ENCODE measurements at regions not wholly inside any gene's neighbourhood (a gene's known extent, or its start where the extent isn't known, plus 50 kb on each side); places are given as distances from the start of the nearest gene placed in this dataset.

DNA sequence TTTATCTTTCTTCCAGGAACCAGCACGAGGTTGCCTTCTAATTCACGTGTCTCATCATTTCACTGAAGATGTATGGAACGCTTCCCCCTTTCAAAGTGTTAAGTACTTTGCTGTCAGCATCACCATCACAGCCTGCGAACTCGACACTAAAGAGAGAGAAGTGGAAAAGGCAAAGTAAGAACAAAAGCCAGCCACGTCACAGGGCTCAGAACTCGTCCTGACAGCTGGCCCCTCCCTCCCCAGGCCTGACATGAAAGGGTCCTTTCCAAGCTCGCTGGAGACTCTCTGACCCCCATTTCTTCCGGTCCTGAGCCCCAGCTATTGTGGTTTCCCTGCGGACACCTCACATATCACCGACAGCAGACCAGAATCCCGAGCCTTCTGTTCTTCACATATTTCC, 177.8 kb upstream of the NTM start:
- no peak for DNase-seq

DNA sequence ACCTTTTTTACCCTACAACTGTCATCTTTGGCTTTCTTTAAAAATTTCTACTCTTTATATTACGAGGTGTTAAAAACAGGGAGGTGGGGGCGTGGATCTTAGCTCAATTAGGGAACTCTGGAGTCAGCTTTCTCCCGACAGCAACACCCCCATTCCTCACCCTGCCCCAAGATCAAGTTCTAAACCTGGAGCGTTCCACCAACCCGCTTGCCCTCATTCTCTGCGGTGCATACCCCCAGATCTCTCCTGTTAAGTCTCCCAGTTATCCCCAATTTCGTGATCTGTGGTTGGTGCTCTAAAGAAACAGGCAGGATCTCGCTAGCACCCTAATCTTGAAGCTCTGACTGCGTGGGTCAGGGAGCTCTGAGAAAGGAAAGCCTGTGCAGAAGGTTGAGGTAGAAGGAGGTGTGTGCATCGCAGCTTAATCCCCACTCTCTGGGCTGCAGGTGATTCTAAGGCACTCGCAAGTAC, 177.3 kb upstream of the NTM start:
- DNase-seq, result no peak

DNA sequence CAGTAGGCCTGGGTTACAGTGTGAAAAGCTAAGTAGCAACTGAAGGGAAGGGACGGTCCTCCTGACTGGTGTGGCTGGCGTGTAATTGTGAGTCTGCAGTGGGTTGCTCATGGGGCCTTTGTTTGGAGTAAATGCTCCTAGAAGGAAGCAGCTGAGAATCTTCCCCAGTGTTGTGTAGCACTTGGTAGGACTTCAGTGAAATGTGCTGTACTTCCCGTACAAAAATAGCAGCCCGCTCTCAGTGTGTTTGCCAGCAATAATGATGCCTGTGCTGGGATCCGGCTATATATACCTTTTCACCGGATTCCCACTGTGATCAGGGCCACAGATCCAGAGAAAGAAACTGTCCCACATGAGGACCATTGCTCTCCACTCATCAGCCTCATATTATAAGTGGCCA, 175.7 kb upstream of the NTM start:
- DNase-seq, result no peak

DNA sequence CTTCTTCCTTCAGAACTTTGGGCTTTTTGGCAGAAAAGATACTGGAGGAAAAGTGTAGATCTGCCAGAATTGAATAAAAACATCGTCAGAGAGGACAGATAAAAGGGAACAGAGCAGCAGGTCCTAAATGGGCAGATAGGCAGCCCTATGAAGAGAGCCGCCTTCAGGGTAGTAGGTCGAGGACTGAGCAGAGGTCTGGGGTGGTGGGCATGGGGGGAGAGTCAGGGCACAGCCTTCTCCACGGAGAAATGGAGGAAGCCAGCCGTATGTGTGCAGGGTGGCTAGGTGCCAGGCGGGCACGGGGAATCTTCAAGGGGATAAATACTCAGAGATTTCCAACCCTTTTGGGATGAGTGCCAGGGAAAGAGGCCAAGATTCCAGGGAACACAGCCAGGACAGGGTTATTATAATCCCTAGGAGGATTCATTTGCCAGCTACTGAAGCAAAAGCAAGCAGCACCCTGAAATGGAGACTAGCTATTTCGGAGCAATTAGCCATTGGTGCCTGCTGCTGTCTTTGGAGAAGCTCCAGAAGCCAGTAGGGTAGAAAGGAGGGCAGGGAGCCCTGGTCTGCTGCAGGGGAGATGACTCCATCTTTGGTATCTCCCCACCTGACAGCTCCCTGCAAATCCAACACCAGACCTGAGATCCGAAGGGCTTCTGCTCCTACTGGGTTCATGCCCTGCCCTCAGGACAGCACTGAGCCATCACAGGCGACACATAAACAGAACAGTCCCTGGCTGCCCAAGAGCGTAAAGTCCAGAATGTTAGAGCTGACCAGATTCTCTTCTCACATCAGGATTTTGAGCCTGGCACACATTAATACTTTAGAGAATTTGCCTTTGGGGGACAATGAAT, 174.5 kb upstream of the NTM start:
- no peak for DNase-seq

DNA sequence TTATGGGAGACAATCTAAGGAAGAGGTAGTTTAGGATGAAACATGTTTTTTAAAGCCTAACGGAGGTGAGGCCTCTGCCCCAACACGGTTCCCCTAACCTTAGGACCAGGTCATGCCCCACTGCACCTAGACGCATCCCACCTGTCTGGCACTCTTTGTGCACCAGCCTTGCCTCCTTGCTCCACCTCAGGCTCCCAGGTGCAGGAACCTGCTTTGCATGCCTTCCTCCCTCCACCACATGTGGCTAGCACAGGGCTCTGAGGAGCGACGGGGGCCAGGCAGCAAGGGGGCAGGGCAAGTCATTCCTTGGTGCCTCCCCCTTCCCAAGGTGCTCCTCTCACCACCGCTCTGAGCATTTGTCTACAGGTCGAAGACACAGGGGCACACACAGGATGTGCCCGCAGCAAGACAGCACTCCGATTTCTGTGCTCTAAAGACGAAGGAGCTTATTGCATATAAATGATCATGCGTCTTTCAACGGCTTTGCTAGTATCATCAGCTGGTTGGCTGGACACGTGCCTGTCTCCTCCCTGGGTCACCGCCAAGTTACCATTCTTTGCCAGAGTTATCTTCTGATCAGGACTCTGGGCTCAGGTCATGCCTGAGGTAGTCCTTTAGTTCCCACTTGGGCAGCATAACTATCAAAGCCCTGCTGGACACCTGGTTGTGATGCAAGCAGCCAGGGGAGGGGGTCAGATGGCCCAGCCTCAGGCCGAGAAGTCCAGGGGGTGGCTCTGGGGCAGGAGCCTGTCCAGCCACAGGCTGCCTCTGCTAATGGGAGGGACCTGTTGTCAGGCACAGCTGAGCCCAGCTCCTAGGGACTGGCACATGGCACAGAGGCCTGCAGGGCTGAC, 172.0 kb upstream of the NTM start:
- DNase-seq, result no peak

GRCh38 chr11:131199015-131199280, 171.5 kb upstream of the NTM start:
- no peak for DNase-seq

- DNase-seq, result no peak
Observed at GRCh38 chr11:131201674-131202073, 168.7 kb upstream of the NTM start.

GRCh38 chr11:131203040-131203439, 167.4 kb upstream of the NTM start:
- no peak for DNase-seq

DNA sequence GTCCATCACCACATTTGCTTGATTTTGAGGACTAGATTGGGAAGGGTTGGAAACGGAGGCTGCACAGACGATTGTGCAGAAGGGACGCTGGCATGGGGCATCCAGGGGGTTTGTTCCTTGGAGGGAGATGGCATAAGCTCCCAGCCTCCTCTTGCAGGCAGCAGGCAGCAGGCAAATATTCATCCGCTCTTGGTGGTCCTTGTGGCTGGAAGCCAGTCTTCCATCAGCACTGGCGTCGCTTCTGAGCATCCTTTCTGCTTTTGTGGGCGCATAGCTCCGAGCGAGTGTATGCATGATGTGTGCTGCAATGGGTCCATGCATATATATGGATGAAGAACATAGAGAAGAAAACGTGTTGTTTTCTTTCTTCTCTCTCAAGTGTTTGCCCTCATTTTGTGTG, 166.1 kb upstream of the NTM start:
- DNase-seq, result no peak

GRCh38 chr11:131204765-131205380, 165.5 kb upstream of the NTM start:
- DNase-seq, result no peak

- no peak for DNase-seq
Observed at GRCh38 chr11:131206671-131207070, 163.7 kb upstream of the NTM start.

- DNase-seq, result no peak
Observed at GRCh38 chr11:131207901-131208300, 162.5 kb upstream of the NTM start.

GRCh38 chr11:131217313-131218310, 152.8 kb upstream of the NTM start:
- no peak for DNase-seq

DNA sequence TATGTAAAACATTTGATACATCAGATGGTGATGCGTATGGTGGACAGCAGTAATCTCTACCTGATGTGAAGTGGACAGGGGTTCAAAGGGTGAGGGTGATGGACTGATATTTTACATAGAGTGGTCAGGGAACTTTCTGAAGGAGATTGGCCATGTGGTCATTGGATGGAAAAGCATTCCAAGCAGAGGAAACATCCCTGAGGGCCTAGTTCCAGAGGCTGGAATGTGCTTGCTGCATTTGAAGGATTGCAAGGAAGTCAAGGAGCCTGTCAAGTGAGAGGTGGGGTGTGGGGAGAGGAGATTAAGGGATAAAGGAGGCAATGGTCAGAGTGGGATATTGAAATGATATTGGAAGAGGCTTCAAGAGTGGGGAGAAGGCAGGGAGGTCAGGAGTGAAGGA, 151.9 kb upstream of the NTM start:
- no peak for DNase-seq

DNA sequence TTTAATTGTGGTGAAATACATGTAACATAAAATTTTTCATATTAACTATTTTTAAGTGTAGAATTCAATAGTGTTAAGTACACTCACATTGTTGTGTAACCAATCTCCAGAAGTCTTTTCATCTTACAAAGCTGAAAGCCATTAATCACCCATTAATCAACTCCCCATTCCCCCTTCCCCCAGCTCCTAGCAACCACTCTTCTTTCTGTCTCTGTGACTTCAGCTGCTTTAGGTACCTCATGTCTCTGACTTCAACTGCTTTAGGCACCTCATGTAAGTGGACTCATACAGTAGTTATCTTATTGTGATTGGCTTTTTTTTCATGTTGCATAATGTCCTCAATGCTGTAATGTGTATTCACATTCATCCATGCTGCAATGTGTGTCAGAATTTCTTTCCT, 150.8 kb upstream of the NTM start:
- DNase-seq, result no peak

DNA sequence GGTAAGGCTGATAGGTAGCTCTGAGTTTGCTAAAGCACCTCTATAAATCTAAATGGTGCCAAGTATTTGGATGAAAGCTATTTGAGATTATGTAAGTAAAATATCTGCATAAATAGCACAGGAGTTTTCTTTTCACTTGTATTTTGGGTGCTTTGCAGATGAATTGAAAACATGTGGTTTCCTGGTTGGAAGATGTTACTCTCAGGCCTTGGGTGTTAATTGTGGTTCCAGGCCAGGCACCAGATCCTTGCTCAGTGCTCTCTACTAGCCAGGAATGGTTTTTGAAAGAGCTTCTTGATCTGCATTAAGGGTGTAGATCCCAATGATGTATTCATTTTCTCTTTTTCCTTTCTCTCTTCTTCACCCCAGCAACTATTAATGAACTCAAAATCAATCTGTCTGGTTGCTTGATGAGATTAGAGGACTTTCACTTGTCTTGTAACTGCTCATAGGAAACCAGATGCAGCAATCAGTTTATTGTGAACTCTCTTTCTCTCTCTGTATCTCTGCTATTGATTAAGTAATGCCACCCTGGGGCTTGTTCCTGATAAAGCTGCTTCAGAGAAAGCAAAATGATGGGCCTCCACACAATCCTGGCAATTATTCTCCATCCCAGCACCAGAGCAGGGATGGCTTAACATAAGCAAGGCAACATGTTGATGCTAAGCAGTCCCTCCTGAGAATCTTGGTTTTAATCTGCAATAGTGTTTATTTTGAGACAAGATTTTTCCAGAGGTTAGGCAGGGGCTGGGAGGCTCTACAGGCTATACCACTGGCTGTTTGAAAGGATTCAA, 147.0 kb upstream of the NTM start:
- no peak for DNase-seq

DNA sequence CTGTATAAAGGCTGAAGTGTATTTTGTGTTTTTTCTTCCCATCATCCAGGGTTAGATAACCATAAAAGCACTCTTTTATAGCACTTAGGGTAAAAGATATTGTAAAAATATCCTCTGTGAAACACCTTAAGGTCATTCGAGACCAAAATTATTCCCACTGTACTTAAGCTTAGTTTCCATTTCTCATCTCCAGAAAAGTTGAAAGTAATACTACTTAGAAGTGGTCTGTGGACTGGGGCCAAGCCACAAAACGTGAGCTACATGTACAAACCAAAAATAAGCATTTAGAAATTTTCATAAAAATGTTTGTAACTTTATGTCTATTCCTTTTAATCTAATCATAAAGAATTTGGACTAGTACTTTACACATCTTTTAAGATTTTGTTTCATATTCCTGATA, 142.0 kb upstream of the NTM start:
- no peak for DNase-seq

DNA sequence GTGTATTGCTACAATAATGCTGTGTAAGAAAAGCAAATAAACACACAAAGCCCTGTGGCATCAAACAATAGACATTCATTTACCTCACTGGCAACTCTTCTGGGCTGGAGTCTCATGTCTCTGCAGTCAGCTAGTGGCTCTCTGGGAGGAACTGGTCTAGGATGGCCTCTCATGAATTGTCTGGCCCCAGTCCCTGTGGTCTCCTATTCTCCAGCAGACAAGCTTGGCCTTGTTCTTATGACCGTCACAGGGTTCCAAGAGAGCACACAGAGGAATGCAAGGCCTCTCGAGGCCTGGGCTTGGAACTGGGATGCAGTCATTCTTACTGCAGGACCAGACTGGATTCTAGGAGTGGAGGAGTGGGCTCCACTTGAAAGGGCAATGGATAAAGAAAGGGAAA, 141.2 kb upstream of the NTM start:
- DNase-seq, result no peak

GRCh38 chr11:131231317-131231940, 139.0 kb upstream of the NTM start:
- no peak for DNase-seq

GRCh38 chr11:131232261-131232660, 138.2 kb upstream of the NTM start:
- DNase-seq, result no peak

DNA sequence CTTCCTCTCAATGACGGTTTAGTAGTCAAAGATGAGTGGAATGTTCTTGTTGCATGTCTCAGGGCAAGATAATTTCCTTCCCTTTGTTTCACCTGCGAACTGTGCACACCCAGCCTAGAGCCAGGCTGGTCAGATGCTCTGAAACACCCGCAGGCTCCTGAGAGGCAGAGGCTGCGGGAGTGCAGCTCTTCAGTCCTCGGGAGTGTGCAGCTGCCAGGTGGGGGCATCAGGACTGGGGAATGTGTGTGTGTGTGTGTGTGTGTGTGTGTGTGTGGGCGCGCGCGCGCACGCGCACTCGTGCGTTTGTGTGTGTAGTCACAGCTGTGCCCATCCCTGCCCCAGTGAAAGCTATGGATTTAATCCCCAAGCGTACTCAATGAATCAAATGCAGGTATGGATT, 136.2 kb upstream of the NTM start:
- DNase-seq, result no peak
